Retinal pigment epithelial cell (primary cell): ENCODE measurements at regions not wholly inside any gene's neighbourhood (a gene's known extent, or its start where the extent isn't known, plus 50 kb on each side); places are given as distances from the start of the nearest gene placed in this dataset.

Experiments
- DNase-seq: peaks from one replicate; pipeline ENCODE4 v3.0.0-alpha.2; 2010; ENCODE audit warnings: low read depth
- H3K4me3 ChIP-seq: 2 replicates; pipeline ENCODE4 v1.5.1; 2011; ENCODE audit warnings: mild to moderate bottlenecking, low read length, control low read depth, moderate library complexity
- CTCF ChIP-seq: conservative IDR thresholded peaks from 2 replicates; pipeline ENCODE4 v1.5.1; 2011; ENCODE audit warnings: low read depth, low read length, control low read depth, inconsistent platforms

DNA sequence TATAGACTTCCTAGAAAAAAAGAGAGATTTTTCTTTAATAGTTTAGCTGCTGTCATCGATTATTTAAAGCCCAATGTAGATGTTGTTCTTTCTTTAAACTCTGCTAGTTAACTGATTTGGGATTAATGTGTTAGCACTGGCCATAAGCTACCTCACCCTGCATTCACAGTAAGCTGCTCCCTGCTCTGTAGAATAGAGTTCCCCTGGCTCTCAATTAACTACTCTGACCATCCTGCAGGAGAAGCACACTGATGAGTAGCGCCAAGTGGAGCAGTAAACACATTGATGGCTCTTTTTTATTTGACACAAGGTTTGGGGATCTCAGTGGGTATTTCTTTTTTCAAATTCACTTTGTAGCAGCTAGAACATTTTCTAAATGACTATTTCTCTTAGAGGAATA, 807.9 kb upstream of the ZNF608 start:
- TF ChIP-seq CTCF: no peak
- H3K4me3 ChIP-seq: no peak overlapping the region
- DNase-seq: no peak

DNA sequence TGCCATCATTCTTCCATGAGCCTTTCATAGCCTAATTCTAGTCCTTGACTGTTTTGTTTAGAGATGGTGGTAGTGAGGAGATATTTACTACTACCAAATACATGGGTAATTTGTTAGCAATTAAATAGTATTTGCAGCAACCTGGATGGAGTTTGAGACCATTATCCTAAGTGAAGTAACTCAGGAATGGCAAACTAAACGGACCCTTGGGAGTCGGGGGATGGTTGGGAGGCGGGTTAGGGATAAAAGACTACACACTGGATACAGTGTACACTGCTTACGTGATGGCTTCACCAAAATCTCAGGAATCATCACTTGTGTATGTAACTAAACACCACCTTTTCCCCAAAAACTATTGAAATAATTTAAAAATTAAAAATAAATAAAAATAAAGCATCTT, 809.2 kb upstream of the ZNF608 start:
- no peak for DNase-seq
- TF ChIP-seq CTCF: no peak

DNA sequence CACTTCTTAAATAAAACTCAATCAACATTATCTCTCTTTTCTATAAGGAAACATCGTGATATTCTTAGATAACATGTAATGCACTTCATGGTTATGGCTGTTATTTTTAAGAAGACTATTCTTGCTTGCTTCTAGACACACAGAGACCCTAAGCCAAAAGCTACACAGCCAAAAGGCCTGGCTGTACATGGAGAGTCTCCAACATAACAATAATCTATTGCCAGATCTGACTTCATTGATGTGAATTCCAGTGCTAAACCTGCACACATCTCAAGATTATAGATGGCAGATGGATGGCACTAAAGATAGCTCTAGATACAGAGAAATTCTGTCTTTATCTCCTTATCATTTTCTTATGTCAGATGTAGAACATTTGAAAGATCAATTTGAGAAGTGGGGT, 811.6 kb upstream of the ZNF608 start:
- no peak for DNase-seq
- no peak overlapping the region for H3K4me3 ChIP-seq
- TF ChIP-seq CTCF: no peak

More for the DNA sequence above, 809.2 kb upstream of the ZNF608 start:
- H3K4me3 ChIP-seq: no peak overlapping the region

GRCh38 chr5:125558466-125558865, 812.0 kb upstream of the ZNF608 start:
- no peak for DNase-seq
- no peak for TF ChIP-seq CTCF
- no peak overlapping the region for H3K4me3 ChIP-seq

GRCh38 chr5:125559296-125559695, 812.9 kb upstream of the ZNF608 start:
- no peak for TF ChIP-seq CTCF
- DNase-seq: peak; percentile 56
- no peak overlapping the region for H3K4me3 ChIP-seq

DNA sequence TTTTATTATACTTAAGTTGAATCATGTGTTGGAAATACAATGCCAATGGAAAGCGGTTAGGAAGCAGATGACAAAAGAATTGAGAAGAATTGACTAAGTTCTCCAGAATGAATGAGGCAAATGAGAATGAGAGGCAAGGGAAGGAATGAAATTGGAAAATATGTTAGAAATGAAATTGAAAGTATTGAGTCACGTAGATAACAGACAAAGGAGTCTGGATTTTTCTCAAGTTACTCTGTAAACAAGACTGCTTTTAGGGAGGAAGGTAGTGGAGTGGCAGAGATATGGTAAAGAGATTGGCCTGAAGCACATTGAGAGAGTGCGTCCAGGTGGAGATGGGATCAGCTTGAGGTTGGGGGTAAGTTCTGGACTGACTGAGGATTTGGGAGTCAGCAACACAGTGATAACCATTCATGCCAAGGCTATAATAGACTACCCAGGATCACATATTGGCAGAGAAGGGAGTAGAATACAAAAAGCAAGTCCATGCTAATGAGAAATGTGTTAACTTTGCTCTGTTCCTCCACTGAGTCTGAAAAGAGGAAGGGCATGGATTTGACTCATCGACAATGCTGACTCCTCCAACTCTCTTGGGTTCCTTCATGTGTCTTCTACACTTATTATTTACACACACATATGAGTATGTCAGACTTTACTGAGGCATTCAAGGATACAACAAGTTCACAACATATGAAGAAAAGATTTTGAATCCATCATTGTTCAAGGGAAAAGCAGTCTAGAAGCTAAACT, 814.2 kb upstream of the ZNF608 start:
- H3K4me3 ChIP-seq: no peak overlapping the region
- no peak for DNase-seq
- TF ChIP-seq CTCF: no peak

GRCh38 chr5:125564317-125564975, 818.0 kb upstream of the ZNF608 start:
- no peak overlapping the region for H3K4me3 ChIP-seq
- TF ChIP-seq CTCF: no peak
- no peak for DNase-seq
